HEK293 (cell line): ENCODE measurements at regions not wholly inside any gene's neighbourhood (a gene's known extent, or its start where the extent isn't known, plus 50 kb on each side); places are given as distances from the start of the nearest gene placed in this dataset.

Source experiments
- CTCF ChIA-PET: fragments of 350-600 bp; formaldehyde crosslinking; extraction: SDS; loops from one replicate; lab custom pipeline; 2021; ENCODE audit warnings: antibody characterized with exemption; lab: Yijun Ruan, JAX
- POLR2A ChIA-PET: fragments of 300-600 bp; formaldehyde crosslinking; extraction: SDS; loops from one replicate; lab custom pipeline; 2020; ENCODE audit warnings: antibody characterized with exemption, inconsistent platforms; lab: Yijun Ruan, JAX
- H3K27ac ChIP-seq: fragments of 200-500 bp; sonication (Bioruptor generic); 2 replicates; pipeline ENCODE4 v1.5.1; 2014; ENCODE audit warnings: low read depth, low read length, control low read depth, inconsistent platforms; ENCODE audit errors: extremely low read depth
- H3K36me3 ChIP-seq, 2 experiments: fragments of 200-500 bp in 1 of 2; sonication (Bioruptor generic) in 1 of 2; 1 replicate in 1 of 2; 2 replicates in 1 of 2; pipeline ENCODE4 v1.5.1; 2014 to 2017; ENCODE audit warnings: inconsistent platforms in 2 of 2, low read length in 2 of 2; ENCODE audit not compliant: control insufficient read depth in 2 of 2, insufficient read depth in 1 of 2
- H3K4me1 ChIP-seq: fragments of 200-500 bp; sonication (Bioruptor generic); 2 replicates; pipeline ENCODE4 v1.5.1; 2014; ENCODE audit warnings: mild to moderate bottlenecking, low read length, inconsistent platforms; ENCODE audit not compliant: control insufficient read depth, insufficient read depth
- H3K4me3 ChIP-seq: 2 replicates; pipeline ENCODE4 v1.5.1; 2011; ENCODE audit warnings: low read depth, mild to moderate bottlenecking, control low read depth, low read length, moderate library complexity
- H3K9me3 ChIP-seq: fragments of 200-500 bp; sonication (Bioruptor generic); 2 replicates; pipeline ENCODE4 v1.5.1; 2014; ENCODE audit warnings: low read depth, low read length, inconsistent platforms; ENCODE audit not compliant: control insufficient read depth, insufficient read depth
- IKZF3 ChIP-seq: fragments of 450-650 bp; IDR thresholded peaks from 2 replicates; pipeline ENCODE4 v1.5.0; 2018; ENCODE audit warnings: missing biosample characterization, mild to moderate bottlenecking, missing genetic modification characterization, moderate library complexity
- KLF9 ChIP-seq: fragments of 450-650 bp; formaldehyde crosslinking; IDR thresholded peaks from 2 replicates; pipeline ENCODE4 v1.5.1; 2016; ENCODE audit warnings: missing biosample characterization, missing genetic modification characterization, low read depth
- MEIS1 ChIP-seq: sonication (generic); formaldehyde crosslinking; IDR thresholded peaks from 2 replicates; pipeline ENCODE4 v1.8.1; 2022; ENCODE audit warnings: missing genetic modification reagents, mild to moderate bottlenecking, borderline replicate concordance
- TRIM28 ChIP-seq: IDR thresholded peaks from 2 replicates; pipeline ENCODE4 v1.6.1; 2011; ENCODE audit warnings: low read length, control low read depth, borderline replicate concordance
- ZFP37 ChIP-seq: fragments of 450-650 bp; formaldehyde crosslinking; IDR thresholded peaks from 2 replicates; pipeline ENCODE4 v1.5.1; 2016; ENCODE audit warnings: missing biosample characterization, missing genetic modification characterization
- ZFP69B ChIP-seq: fragments of 450-650 bp; formaldehyde crosslinking; IDR thresholded peaks from 2 replicates; pipeline ENCODE4 v1.5.1; 2016; ENCODE audit warnings: missing biosample characterization, missing genetic modification characterization
- ZNF10 ChIP-seq: fragments of 450-650 bp; formaldehyde crosslinking; IDR thresholded peaks from 2 replicates; pipeline ENCODE4 v1.5.1; 2017; ENCODE audit warnings: missing biosample characterization, missing genetic modification characterization
- ZNF19 ChIP-seq: fragments of 450-650 bp; formaldehyde crosslinking; IDR thresholded peaks from 2 replicates; pipeline ENCODE4; 2016; ENCODE audit warnings: missing biosample characterization, missing genetic modification characterization, low read depth
- ZNF391 ChIP-seq: fragments of 450-650 bp; formaldehyde crosslinking; IDR thresholded peaks from 2 replicates; pipeline ENCODE4 v1.5.1; 2016; ENCODE audit warnings: low read depth, missing biosample characterization, missing genetic modification characterization, borderline replicate concordance
- ZNF433 ChIP-seq: fragments of 450-650 bp; formaldehyde crosslinking; IDR thresholded peaks from 2 replicates; pipeline ENCODE4 v1.5.1; 2016; ENCODE audit warnings: missing biosample characterization, missing genetic modification characterization, low read depth
- ZNF510 ChIP-seq: fragments of 450-650 bp; formaldehyde crosslinking; IDR thresholded peaks from 2 replicates; pipeline ENCODE4 v1.5.1; 2018; ENCODE audit warnings: mild to moderate bottlenecking, missing genetic modification characterization, missing biosample characterization; ENCODE audit not compliant: insufficient replicate concordance
- ZNF558 ChIP-seq: fragments of 450-650 bp; formaldehyde crosslinking; IDR thresholded peaks from 2 replicates; pipeline ENCODE4 v1.5.1; 2016; ENCODE audit warnings: missing biosample characterization, missing genetic modification characterization
- ZNF560 ChIP-seq: fragments of 450-650 bp; formaldehyde crosslinking; IDR thresholded peaks from 2 replicates; pipeline ENCODE4 v1.5.1; 2017; ENCODE audit warnings: missing biosample characterization, missing genetic modification characterization, borderline replicate concordance
- ZNF777 ChIP-seq: fragments of 450-650 bp; formaldehyde crosslinking; IDR thresholded peaks from 2 replicates; pipeline ENCODE4 v1.5.1; 2017; ENCODE audit warnings: missing biosample characterization, missing genetic modification characterization, borderline replicate concordance
- TF ChIP-seq, protein P1 (sequence below): fragments of 450-650 bp; formaldehyde crosslinking; IDR thresholded peaks from 2 replicates; pipeline ENCODE4 v1.5.1; 2016; ENCODE audit warnings: missing biosample characterization, missing genetic modification characterization, borderline replicate concordance
- TF ChIP-seq, protein P2 (sequence below): fragments of 450-650 bp; formaldehyde crosslinking; IDR thresholded peaks from 2 replicates; pipeline ENCODE4 v1.5.1; 2016; ENCODE audit warnings: missing biosample characterization, missing genetic modification characterization
- TF ChIP-seq, protein P3 (sequence below): fragments of 450-650 bp; formaldehyde crosslinking; IDR thresholded peaks from 2 replicates; pipeline ENCODE4 v1.5.1; 2016; ENCODE audit warnings: missing biosample characterization, missing genetic modification characterization
- TF ChIP-seq, protein P4 (sequence below): fragments of 450-650 bp; formaldehyde crosslinking; IDR thresholded peaks from 2 replicates; pipeline ENCODE4 v1.5.1; 2016; ENCODE audit warnings: missing biosample characterization, missing genetic modification characterization, low read depth
- TF ChIP-seq, protein P5 (sequence below): fragments of 450-650 bp; formaldehyde crosslinking; IDR thresholded peaks from 2 replicates; pipeline ENCODE4 v1.5.1; 2016; ENCODE audit warnings: missing biosample characterization, missing genetic modification characterization
- TF ChIP-seq, protein P6 (sequence below): fragments of 450-650 bp; formaldehyde crosslinking; IDR thresholded peaks from 2 replicates; pipeline ENCODE4 v1.5.1; 2016; ENCODE audit warnings: missing biosample characterization, missing genetic modification characterization

DNA sequence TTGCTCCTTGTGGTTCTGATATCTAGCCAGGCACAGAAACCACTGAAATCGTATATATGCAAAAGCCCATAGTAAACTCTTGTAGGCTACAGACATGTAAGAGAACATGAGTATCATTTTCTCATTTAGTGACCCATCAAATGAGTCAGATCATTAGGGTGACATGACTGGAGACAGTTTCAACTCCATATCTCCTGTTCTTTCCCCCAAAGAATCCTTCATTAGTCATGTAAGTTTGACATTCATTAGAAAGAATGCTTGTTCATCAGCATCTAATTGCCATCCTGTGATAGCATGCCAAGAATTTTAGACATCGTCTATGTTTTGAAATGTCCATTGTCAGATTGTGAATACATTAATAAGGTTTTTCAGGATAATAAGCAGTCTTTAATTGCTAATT is 264.9 kb upstream of the TPM1 start:
- TF ChIP-seq, protein P1, sequence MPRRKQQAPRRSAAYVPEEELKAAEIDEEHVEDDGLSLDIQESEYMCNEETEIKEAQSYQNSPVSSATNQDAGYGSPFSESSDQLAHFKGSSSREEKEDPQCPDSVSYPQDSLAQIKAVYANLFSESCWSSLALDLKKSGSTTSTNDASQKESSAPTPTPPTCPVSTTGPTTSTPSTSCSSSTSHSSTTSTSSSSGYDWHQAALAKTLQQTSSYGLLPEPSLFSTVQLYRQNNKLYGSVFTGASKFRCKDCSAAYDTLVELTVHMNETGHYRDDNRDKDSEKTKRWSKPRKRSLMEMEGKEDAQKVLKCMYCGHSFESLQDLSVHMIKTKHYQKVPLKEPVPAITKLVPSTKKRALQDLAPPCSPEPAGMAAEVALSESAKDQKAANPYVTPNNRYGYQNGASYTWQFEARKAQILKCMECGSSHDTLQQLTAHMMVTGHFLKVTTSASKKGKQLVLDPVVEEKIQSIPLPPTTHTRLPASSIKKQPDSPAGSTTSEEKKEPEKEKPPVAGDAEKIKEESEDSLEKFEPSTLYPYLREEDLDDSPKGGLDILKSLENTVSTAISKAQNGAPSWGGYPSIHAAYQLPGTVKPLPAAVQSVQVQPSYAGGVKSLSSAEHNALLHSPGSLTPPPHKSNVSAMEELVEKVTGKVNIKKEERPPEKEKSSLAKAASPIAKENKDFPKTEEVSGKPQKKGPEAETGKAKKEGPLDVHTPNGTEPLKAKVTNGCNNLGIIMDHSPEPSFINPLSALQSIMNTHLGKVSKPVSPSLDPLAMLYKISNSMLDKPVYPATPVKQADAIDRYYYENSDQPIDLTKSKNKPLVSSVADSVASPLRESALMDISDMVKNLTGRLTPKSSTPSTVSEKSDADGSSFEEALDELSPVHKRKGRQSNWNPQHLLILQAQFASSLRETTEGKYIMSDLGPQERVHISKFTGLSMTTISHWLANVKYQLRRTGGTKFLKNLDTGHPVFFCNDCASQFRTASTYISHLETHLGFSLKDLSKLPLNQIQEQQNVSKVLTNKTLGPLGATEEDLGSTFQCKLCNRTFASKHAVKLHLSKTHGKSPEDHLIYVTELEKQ, result no peak
- TF ChIP-seq ZNF433 (no peak), ZNF391 (tag by site-specific recombination) (no peak), MEIS1 (CRISPR knock-in tag) (no peak), ZNF510 (tag by site-specific recombination) (no peak), ZFP69B (no peak), ZNF777 (tag by site-specific recombination) (no peak)
- TF ChIP-seq, protein P2, sequence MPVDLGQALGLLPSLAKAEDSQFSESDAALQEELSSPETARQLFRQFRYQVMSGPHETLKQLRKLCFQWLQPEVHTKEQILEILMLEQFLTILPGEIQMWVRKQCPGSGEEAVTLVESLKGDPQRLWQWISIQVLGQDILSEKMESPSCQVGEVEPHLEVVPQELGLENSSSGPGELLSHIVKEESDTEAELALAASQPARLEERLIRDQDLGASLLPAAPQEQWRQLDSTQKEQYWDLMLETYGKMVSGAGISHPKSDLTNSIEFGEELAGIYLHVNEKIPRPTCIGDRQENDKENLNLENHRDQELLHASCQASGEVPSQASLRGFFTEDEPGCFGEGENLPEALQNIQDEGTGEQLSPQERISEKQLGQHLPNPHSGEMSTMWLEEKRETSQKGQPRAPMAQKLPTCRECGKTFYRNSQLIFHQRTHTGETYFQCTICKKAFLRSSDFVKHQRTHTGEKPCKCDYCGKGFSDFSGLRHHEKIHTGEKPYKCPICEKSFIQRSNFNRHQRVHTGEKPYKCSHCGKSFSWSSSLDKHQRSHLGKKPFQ (tag by site-specific recombination), result no peak
- TF ChIP-seq, protein P3, sequence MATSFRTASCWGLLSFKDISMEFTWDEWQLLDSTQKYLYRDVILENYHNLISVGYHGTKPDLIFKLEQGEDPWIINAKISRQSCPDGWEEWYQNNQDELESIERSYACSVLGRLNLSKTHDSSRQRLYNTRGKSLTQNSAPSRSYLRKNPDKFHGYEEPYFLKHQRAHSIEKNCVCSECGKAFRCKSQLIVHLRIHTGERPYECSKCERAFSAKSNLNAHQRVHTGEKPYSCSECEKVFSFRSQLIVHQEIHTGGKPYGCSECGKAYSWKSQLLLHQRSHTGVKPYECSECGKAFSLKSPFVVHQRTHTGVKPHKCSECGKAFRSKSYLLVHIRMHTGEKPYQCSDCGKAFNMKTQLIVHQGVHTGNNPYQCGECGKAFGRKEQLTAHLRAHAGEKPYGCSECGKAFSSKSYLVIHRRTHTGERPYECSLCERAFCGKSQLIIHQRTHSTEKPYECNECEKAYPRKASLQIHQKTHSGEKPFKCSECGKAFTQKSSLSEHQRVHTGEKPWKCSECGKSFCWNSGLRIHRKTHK (tag by site-specific recombination), result no peak
- ChIA-PET POLR2A (no interaction called here), CTCF (interaction anchor here (0.7 kb wide), 1 partner anchor 44 kb away, joined by 6 read pairs; no protein-coding TSS in a partner anchor)
- H3K4me1 ChIP-seq, result no peaks in the 10 kb centered on the region
- no peaks in the 10 kb centered on the region for H3K36me3 ChIP-seq
- no peak overlapping the region for H3K4me3 ChIP-seq
- no peaks in the 10 kb centered on the region for H3K9me3 ChIP-seq
- H3K27ac ChIP-seq, result no peak overlapping the region

DNA sequence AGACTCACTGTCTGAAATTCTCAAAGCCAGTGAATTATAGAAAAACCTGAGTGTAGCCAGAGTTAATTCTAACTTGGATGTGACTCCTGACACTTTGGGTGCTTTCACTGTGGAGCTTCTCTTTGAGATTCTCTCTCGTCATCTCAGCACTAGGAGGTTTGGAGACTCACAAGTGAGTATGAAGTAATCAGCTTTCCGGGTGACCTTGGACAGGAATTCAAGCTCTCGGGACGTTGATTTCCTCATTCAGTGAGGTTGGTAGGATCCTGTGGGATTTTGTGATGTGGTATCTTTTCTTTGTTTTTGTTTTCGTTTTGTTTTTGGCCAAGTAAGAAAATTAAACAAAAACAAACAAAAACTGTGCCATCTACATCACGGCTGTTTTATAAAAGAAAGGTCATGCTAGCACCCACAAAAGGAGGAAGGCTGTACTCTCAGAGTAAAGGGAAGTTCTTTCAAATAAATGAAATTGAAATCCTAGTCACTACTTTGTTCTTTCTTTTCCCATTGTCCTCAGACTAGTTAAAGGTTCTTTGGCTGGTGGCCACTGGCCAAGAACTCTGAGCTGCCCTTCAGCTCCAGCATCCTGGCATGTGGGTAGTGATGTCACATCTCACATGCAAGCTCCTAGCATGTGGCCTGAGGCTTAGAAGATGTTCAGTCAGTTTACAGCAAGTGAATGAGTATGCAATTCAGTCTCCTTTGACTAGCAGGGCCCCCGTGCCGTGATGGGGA is 263.3 kb upstream of the TPM1 start:
- Histone ChIP-seq H3K27ac (no peak overlapping the region), H3K36me3 (no peaks in the 10 kb centered on the region), H3K9me3 (no peaks in the 10 kb centered on the region), H3K4me3 (no peak overlapping the region), H3K4me1 (no peaks in the 10 kb centered on the region)
- ChIA-PET CTCF (interaction anchor here (0.6 to 1.4 kb wide), 4 partner anchors 48 to 317 kb away, joined by 3 to 5 read pairs (median 3); no protein-coding TSS in a partner anchor), POLR2A (no interaction called here)
- no peak for TF ChIP-seq TRIM28
- TF ChIP-seq, protein P4, sequence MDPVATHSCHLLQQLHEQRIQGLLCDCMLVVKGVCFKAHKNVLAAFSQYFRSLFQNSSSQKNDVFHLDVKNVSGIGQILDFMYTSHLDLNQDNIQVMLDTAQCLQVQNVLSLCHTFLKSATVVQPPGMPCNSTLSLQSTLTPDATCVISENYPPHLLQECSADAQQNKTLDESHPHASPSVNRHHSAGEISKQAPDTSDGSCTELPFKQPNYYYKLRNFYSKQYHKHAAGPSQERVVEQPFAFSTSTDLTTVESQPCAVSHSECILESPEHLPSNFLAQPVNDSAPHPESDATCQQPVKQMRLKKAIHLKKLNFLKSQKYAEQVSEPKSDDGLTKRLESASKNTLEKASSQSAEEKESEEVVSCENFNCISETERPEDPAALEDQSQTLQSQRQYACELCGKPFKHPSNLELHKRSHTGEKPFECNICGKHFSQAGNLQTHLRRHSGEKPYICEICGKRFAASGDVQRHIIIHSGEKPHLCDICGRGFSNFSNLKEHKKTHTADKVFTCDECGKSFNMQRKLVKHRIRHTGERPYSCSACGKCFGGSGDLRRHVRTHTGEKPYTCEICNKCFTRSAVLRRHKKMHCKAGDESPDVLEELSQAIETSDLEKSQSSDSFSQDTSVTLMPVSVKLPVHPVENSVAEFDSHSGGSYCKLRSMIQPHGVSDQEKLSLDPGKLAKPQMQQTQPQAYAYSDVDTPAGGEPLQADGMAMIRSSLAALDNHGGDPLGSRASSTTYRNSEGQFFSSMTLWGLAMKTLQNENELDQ (tag by site-specific recombination), result no peak
- TF ChIP-seq, protein P5, sequence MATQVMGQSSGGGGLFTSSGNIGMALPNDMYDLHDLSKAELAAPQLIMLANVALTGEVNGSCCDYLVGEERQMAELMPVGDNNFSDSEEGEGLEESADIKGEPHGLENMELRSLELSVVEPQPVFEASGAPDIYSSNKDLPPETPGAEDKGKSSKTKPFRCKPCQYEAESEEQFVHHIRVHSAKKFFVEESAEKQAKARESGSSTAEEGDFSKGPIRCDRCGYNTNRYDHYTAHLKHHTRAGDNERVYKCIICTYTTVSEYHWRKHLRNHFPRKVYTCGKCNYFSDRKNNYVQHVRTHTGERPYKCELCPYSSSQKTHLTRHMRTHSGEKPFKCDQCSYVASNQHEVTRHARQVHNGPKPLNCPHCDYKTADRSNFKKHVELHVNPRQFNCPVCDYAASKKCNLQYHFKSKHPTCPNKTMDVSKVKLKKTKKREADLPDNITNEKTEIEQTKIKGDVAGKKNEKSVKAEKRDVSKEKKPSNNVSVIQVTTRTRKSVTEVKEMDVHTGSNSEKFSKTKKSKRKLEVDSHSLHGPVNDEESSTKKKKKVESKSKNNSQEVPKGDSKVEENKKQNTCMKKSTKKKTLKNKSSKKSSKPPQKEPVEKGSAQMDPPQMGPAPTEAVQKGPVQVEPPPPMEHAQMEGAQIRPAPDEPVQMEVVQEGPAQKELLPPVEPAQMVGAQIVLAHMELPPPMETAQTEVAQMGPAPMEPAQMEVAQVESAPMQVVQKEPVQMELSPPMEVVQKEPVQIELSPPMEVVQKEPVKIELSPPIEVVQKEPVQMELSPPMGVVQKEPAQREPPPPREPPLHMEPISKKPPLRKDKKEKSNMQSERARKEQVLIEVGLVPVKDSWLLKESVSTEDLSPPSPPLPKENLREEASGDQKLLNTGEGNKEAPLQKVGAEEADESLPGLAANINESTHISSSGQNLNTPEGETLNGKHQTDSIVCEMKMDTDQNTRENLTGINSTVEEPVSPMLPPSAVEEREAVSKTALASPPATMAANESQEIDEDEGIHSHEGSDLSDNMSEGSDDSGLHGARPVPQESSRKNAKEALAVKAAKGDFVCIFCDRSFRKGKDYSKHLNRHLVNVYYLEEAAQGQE (tag by site-specific recombination), result no peak
- TF ChIP-seq ZNF558 (tag by site-specific recombination), result no peak
- TF ChIP-seq ZNF19, result no peak
- TF ChIP-seq, protein P6, sequence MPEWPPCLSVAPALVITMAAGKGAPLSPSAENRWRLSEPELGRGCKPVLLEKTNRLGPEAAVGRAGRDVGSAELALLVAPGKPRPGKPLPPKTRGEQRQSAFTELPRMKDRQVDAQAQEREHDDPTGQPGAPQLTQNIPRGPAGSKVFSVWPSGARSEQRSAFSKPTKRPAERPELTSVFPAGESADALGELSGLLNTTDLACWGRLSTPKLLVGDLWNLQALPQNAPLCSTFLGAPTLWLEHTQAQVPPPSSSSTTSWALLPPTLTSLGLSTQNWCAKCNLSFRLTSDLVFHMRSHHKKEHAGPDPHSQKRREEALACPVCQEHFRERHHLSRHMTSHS (tag by site-specific recombination), result no peak
- TF ChIP-seq ZNF10 (tag by site-specific recombination), result no peak
- TF ChIP-seq ZNF560 (tag by site-specific recombination), result no peak
- TF ChIP-seq KLF9 (tag by site-specific recombination), result no peak
- TF ChIP-seq IKZF3 (tag by site-specific recombination), result no peak
- TF ChIP-seq ZFP37 (tag by site-specific recombination), result no peak
